GM12878 (cell line): ENCODE measurements at regions not wholly inside any gene's neighbourhood (a gene's known extent, or its start where the extent isn't known, plus 50 kb on each side); places are given as distances from the start of the nearest gene placed in this dataset.
A peak's percentile ranks its signal among the peaks of the same experiment; 100 is the strongest.

Experiments used
- ATF7 ChIP-seq: fragments of 450-650 bp; IDR thresholded peaks from 2 replicates; pipeline ENCODE4 v1.6.1; 2016; ENCODE audit warnings: low read depth, mild to moderate bottlenecking
- BCL11A ChIP-seq: IDR thresholded peaks from 2 replicates; pipeline ENCODE4 v1.6.1; 2011; ENCODE audit warnings: low read depth, low read length
- CEBPZ ChIP-seq: fragments of 150-350 bp; IDR thresholded peaks from 2 replicates; pipeline ENCODE4 v1.6.1; 2016; ENCODE audit warnings: low read depth, low read length
- DPF2 ChIP-seq: fragments of 450-650 bp; IDR thresholded peaks from 2 replicates; pipeline ENCODE4 v1.6.1; 2017; ENCODE audit warnings: mild to moderate bottlenecking
- E4F1 ChIP-seq: fragments of 450-650 bp; IDR thresholded peaks from 2 replicates; pipeline ENCODE4 v1.6.1; 2018; ENCODE audit warnings: borderline replicate concordance, mild to moderate bottlenecking; ENCODE audit not compliant: partially characterized antibody
- ELK1 ChIP-seq: IDR thresholded peaks from 2 replicates; pipeline ENCODE4 v1.6.1; 2012; ENCODE audit warnings: low read depth, low read length, improper control_type of control experiment
- IRF4 ChIP-seq: IDR thresholded peaks from 2 replicates; pipeline ENCODE4 v1.6.1; 2011; ENCODE audit warnings: low read depth, low read length
- JUNB ChIP-seq: IDR thresholded peaks from 2 replicates; pipeline ENCODE4 v1.6.1; 2016; ENCODE audit warnings: antibody characterized with exemption, mild to moderate bottlenecking
- JUND ChIP-seq: IDR thresholded peaks from 2 replicates; pipeline ENCODE4 v1.6.1; 2012; ENCODE audit warnings: low read depth, mild to moderate bottlenecking, low read length, improper control_type of control experiment, moderate library complexity
- NR2C2 ChIP-seq: IDR thresholded peaks from 2 replicates; pipeline ENCODE4 v1.6.1; 2011; ENCODE audit warnings: borderline replicate concordance, low read depth; ENCODE audit not compliant: control insufficient read depth, insufficient read length
- RAD21 ChIP-seq: IDR thresholded peaks from 2 replicates; pipeline ENCODE4 v1.6.1; 2011; ENCODE audit warnings: mild to moderate bottlenecking, low read depth, low read length, moderate library complexity; ENCODE audit not compliant: insufficient read depth
- RB1 ChIP-seq: fragments of 450-650 bp; formaldehyde crosslinking; IDR thresholded peaks from 2 replicates; pipeline ENCODE4 v1.6.1; 2017; ENCODE audit warnings: mild to moderate bottlenecking, borderline replicate concordance
- RUNX3 ChIP-seq: IDR thresholded peaks from 2 replicates; pipeline ENCODE4 v1.6.1; 2012; ENCODE audit warnings: low read length, inconsistent platforms
- SMAD1 ChIP-seq: fragments of 450-650 bp; IDR thresholded peaks from 2 replicates; pipeline ENCODE4 v1.6.1; 2018; ENCODE audit warnings: mild to moderate bottlenecking, low read depth; ENCODE audit not compliant: partially characterized antibody
- SREBF1 ChIP-seq: IDR thresholded peaks from 2 replicates; pipeline ENCODE4 v1.6.1; 2012; ENCODE audit warnings: mild to moderate bottlenecking, low read length
- TCF7 ChIP-seq: IDR thresholded peaks from 2 replicates; pipeline ENCODE4 v1.6.1; 2014; ENCODE audit warnings: antibody characterized with exemption, borderline replicate concordance
- USF1 ChIP-seq: IDR thresholded peaks from 2 replicates; pipeline ENCODE4 v1.6.1; 2011; ENCODE audit warnings: borderline replicate concordance, low read depth, mild to moderate bottlenecking, moderate library complexity, mixed read lengths, low read length; ENCODE audit not compliant: insufficient read depth; ENCODE audit errors: extremely low read length
- YY1 ChIP-seq: IDR thresholded peaks from 2 replicates; pipeline ENCODE4 v1.6.1; 2011; ENCODE audit warnings: low read depth, mild to moderate bottlenecking, low read length
- ZNF384 ChIP-seq: IDR thresholded peaks from 2 replicates; pipeline ENCODE4 v1.6.1; 2012; ENCODE audit warnings: low read depth, mild to moderate bottlenecking, low read length, improper control_type of control experiment, borderline replicate concordance
- ZSCAN29 ChIP-seq: fragments of 450-650 bp; IDR thresholded peaks from 2 replicates; pipeline ENCODE4 v1.6.1; 2017; ENCODE audit warnings: mild to moderate bottlenecking, moderate library complexity
- TF ChIP-seq, protein P1 (sequence below): fragments of 450-650 bp; IDR thresholded peaks from 2 replicates; pipeline ENCODE4 v1.6.1; 2017; ENCODE audit warnings: antibody characterized with exemption, mild to moderate bottlenecking, moderate library complexity

GRCh38 chr1:181424786-181425403 is 58.4 kb upstream of the CACNA1E start (continued):
- no peak for TF ChIP-seq CEBPZ
- peak; percentile 91 for TF ChIP-seq RAD21
- TF ChIP-seq RB1 = peak; percentile 80; the same call in 1 of the 2 replicates
- no peak for TF ChIP-seq SREBF1
- no peak for TF ChIP-seq ZSCAN29
- TF ChIP-seq JUNB = no peak
- TF ChIP-seq JUND = no peak
- TF ChIP-seq ATF7 = no peak
- TF ChIP-seq YY1 = peak; percentile 74
- TF ChIP-seq TCF7 = no peak
- peak; percentile 37; the same call in 1 of the 2 replicates for TF ChIP-seq RUNX3
- TF ChIP-seq E4F1 = no peak
- no peak for TF ChIP-seq ZNF384
- TF ChIP-seq ELK1 = no peak
- TF ChIP-seq IRF4 = peak; percentile 33; the same call in 1 of the 2 replicates
- no peak for TF ChIP-seq USF1
- no peak for TF ChIP-seq BCL11A
- TF ChIP-seq SMAD1 = no peak
- no peak for TF ChIP-seq DPF2
- TF ChIP-seq, protein P1, sequence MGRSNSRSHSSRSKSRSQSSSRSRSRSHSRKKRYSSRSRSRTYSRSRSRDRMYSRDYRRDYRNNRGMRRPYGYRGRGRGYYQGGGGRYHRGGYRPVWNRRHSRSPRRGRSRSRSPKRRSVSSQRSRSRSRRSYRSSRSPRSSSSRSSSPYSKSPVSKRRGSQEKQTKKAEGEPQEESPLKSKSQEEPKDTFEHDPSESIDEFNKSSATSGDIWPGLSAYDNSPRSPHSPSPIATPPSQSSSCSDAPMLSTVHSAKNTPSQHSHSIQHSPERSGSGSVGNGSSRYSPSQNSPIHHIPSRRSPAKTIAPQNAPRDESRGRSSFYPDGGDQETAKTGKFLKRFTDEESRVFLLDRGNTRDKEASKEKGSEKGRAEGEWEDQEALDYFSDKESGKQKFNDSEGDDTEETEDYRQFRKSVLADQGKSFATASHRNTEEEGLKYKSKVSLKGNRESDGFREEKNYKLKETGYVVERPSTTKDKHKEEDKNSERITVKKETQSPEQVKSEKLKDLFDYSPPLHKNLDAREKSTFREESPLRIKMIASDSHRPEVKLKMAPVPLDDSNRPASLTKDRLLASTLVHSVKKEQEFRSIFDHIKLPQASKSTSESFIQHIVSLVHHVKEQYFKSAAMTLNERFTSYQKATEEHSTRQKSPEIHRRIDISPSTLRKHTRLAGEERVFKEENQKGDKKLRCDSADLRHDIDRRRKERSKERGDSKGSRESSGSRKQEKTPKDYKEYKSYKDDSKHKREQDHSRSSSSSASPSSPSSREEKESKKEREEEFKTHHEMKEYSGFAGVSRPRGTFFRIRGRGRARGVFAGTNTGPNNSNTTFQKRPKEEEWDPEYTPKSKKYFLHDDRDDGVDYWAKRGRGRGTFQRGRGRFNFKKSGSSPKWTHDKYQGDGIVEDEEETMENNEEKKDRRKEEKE = no peak
- no peak for TF ChIP-seq NR2C2
